NCI-H187 treated with DMSO at 0.1 percent for 48 hours (cell line): ENCODE measurements at regions not wholly inside any gene's neighbourhood (a gene's known extent, or its start where the extent isn't known, plus 50 kb on each side); places are given as distances from the start of the nearest gene placed in this dataset.

Experiments
- DNase-seq: peaks from one replicate; lab custom pipeline; 2025; lab: John Stamatoyannopoulos, UW

GRCh38 chr2:64196963-64197362 is 52.7 kb upstream of the PELI1 start:
- DNase-seq, result no peak

- no peak for DNase-seq
Observed at GRCh38 chr2:64201151-64201550, 56.9 kb upstream of the PELI1 start.

- no peak for DNase-seq
Observed at GRCh38 chr2:64202206-64202845, 58.1 kb upstream of the PELI1 start.

GRCh38 chr2:64203131-64203857 is 59.1 kb upstream of the PELI1 start:
- no peak for DNase-seq

GRCh38 chr2:64203858-64204632 is 59.8 kb upstream of the PELI1 start:
- no peak for DNase-seq

DNA sequence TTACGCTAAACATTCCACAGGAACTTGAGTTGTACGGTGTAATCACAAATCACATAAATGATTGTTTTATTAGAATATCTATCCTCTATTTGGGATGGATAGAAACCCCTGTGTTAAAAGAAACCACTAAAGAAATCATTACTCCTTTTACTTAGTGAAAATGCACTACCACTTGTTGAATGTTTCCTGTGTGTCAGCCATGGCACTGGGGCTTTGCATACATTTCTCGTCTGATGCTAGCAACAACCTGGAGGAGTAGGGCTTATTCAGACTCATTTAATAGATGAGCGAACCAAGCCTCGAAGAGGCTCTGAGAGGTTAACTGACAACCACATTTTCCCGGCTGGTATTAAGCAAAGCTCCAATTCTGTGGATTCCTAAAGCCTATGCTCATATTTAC is 60.5 kb upstream of the PELI1 start:
- no peak for DNase-seq

DNA sequence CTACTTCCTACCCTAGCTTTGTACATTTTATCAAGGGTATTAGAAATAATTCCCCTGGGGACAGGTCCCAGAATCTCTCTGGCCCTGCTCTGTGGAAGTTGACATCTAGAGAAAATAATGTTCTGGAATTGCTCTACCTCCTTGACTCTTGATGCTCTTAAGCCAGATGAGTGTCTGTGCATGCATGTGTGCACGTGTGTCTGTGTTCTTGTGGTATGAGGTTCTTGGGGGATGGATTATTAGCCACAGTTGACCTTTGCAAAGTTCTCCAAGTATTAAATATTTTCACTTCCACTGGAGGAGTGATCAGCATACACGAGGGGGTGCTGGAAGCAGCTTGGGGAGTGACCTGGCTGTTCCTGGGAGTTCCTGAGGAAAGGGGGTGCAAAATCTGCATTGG is 61.2 kb upstream of the PELI1 start:
- DNase-seq, result no peak

GRCh38 chr2:64207573-64207972 is 63.4 kb upstream of the PELI1 start:
- DNase-seq, result no peak

- DNase-seq, result no peak
Observed at GRCh38 chr2:64210816-64211215, 66.6 kb upstream of the PELI1 start.

GRCh38 chr2:64211276-64211921 is 67.2 kb upstream of the PELI1 start:
- DNase-seq, result no peak

- no peak for DNase-seq
Observed at GRCh38 chr2:64212346-64212745, 68.1 kb upstream of the PELI1 start.

DNA sequence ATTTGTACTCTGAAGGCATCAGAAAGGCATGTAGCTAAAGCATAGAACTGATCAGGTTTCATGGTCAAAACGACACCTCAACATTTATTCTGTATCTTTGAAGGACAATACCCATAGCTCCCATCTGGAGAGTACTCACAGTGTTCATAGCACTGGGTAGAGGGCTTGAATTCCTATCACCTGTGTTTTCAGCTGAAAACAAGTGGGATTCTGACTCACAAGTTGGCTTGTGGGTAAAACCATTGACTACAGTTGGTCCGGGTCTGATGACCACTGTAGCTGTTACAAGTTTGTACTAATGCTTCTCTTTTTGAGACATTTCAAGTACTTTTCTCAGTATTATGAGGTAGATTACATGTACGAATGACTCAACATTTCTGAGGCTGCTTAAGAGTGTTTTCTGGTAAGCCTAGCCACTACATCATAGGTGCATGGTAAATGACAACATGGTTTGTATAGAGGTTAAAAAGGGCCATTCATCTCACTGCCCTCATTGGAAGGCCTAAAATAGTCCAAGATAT is 68.6 kb upstream of the PELI1 start:
- no peak for DNase-seq

GRCh38 chr2:64213532-64214275 is 69.5 kb upstream of the PELI1 start:
- no peak for DNase-seq

- DNase-seq, result no peak
Observed at GRCh38 chr2:64214281-64215115, 70.3 kb upstream of the PELI1 start.

- DNase-seq, result no peak
Observed at GRCh38 chr2:64217198-64217869, 73.1 kb upstream of the PELI1 start.

GRCh38 chr2:64218137-64218802 is 74.0 kb upstream of the PELI1 start:
- no peak for DNase-seq

- DNase-seq, result no peak
Observed at GRCh38 chr2:64219149-64219548, 74.9 kb upstream of the PELI1 start.

DNA sequence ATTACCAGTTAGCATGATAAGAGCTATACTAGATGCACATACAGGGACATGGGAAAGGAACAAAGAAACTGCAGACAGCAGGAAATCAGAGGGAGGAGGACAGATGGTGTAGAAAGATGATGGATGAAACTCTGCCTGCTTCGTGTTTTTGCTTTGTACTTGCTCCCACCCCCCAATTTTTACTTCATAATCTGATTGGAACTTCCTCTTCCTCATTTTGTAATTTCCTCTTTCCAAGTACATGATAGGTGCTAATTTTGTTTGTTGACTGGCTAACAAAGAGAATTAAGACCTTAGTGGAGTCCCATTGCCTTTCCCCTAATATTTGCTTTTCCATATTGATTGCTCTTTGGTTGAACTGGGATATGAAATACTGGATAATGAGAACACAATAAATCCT is 76.0 kb upstream of the PELI1 start:
- no peak for DNase-seq

GRCh38 chr2:64220894-64221617 is 76.8 kb upstream of the PELI1 start:
- DNase-seq, result no peak
